ENCODE measurements at regions not wholly inside any gene's neighbourhood (a gene's known extent, or its start where the extent isn't known, plus 50 kb on each side); places are given as distances from the start of the nearest gene placed in this dataset.

- no peak for TF ChIP-seq CTCF (IDR thresholded peaks at IDR 0.05; ENCODE audit: low read depth, low read length, missing control alignments)
- no peak overlapping the region for H3K4me3 ChIP-seq (replicated peaks; ENCODE audit: low read depth, low read length)
Measured at GRCh38 chr3:40764747-40765146, 240.0 kb downstream of the ZNF621 start.

GRCh38 chr3:40765884-40766283 is 241.1 kb downstream of the ZNF621 start:
- DNase-seq (ENCODE audit: extremely low read depth, low read depth): no peak
- H3K4me3 ChIP-seq (replicated peaks; ENCODE audit: low read depth, low read length): no peak overlapping the region
- no peak for TF ChIP-seq CTCF (IDR thresholded peaks at IDR 0.05; ENCODE audit: low read depth, low read length, missing control alignments)

More at GRCh38 chr3:40764747-40765146, 240.0 kb downstream of the ZNF621 start:
- DNase-seq (ENCODE audit: extremely low read depth, low read depth): no peak

- DNase-seq (ENCODE audit: extremely low read depth, low read depth): no peak
- no peak for TF ChIP-seq CTCF (IDR thresholded peaks at IDR 0.05; ENCODE audit: low read depth, low read length, missing control alignments)
Measured at GRCh38 chr3:40766396-40766795, 241.6 kb downstream of the ZNF621 start.

GRCh38 chr3:40768046-40768445 is 243.3 kb downstream of the ZNF621 start:
- no peak for TF ChIP-seq CTCF (IDR thresholded peaks at IDR 0.05; ENCODE audit: low read depth, low read length, missing control alignments)
- no peak overlapping the region for H3K4me3 ChIP-seq (replicated peaks; ENCODE audit: low read depth, low read length)
- no peak for DNase-seq (ENCODE audit: extremely low read depth, low read depth)

More at GRCh38 chr3:40766396-40766795, 241.6 kb downstream of the ZNF621 start:
- no peak overlapping the region for H3K4me3 ChIP-seq (replicated peaks; ENCODE audit: low read depth, low read length)

GRCh38 chr3:40768536-40768935 is 243.8 kb downstream of the ZNF621 start:
- H3K4me3 ChIP-seq (replicated peaks; ENCODE audit: low read depth, low read length): no peak overlapping the region
- DNase-seq (ENCODE audit: extremely low read depth, low read depth): no peak
- TF ChIP-seq CTCF (IDR thresholded peaks at IDR 0.05; ENCODE audit: low read depth, low read length, missing control alignments): no peak

GRCh38 chr3:40770061-40770460 is 245.3 kb downstream of the ZNF621 start:
- TF ChIP-seq CTCF (IDR thresholded peaks at IDR 0.05; ENCODE audit: low read depth, low read length, missing control alignments): no peak
- no peak for DNase-seq (ENCODE audit: extremely low read depth, low read depth)

GRCh38 chr3:40771112-40771511 is 246.4 kb downstream of the ZNF621 start:
- H3K4me3 ChIP-seq (replicated peaks; ENCODE audit: low read depth, low read length): no peak overlapping the region
- no peak for DNase-seq (ENCODE audit: extremely low read depth, low read depth)
- no peak for TF ChIP-seq CTCF (IDR thresholded peaks at IDR 0.05; ENCODE audit: low read depth, low read length, missing control alignments)

More at GRCh38 chr3:40770061-40770460, 245.3 kb downstream of the ZNF621 start:
- no peak overlapping the region for H3K4me3 ChIP-seq (replicated peaks; ENCODE audit: low read depth, low read length)

Measured in HFF-Myc (cell line).